CD4-positive, alpha-beta T cell treated with Interferon alpha-2 for 1 hour (primary cell): ENCODE measurements at regions not wholly inside any gene's neighbourhood (a gene's known extent, or its start where the extent isn't known, plus 50 kb on each side); places are given as distances from the start of the nearest gene placed in this dataset.
"Not testable (repeated sequence)": the region's sequence is repeated elsewhere in the genome, so short reads cannot be mapped to it uniquely, and the experiment has no call there.

ENCODE experiments used
- DNase-seq, 2 donors: peaks; one replicate each; pipeline ENCODE4 v3.0.0-alpha.2; 2020 to 2022

DNA sequence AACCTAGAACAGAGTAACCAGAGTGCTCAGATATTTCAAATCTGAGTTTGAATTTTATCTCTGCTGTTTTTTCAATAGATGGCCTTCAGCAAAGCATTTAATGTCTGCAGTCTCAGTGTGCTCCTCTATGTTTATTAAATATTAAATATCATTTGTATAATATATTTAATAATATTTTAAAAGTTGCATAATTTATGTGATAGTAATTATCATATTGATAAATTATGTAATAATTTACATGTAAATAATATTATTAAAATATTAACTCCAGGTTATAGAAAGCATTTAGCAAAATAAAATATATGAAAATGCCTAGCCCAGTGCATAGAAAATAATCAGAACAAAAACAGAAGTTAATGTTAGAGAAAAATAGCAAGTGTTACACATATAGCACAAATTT lies 930.0 kb upstream of the SLC35B3 start:
- DNase-seq: no peak

- DNase-seq: no peak
These were observed 926.4 kb upstream of the SLC35B3 start for GRCh38 chr6:9361749-9362148.

DNA sequence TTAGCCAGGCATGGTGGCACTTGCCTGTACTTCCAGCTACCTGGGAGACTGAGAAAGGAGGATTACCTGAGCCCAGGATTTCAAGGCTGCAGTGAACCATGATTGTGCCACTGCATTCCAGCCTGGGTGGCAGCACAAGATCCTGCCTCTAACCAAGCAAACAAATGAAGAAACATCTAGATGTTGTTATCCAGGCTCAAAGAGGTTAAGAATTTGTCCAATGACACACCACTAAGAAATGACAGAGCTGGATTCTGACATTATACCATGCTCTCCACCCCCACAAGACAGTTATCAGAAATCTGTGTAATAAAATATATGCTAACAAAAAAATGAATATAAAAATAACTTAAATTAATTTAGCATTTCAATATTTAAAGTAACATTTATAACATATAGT lies 925.5 kb upstream of the SLC35B3 start:
- DNase-seq: no peak

DNA sequence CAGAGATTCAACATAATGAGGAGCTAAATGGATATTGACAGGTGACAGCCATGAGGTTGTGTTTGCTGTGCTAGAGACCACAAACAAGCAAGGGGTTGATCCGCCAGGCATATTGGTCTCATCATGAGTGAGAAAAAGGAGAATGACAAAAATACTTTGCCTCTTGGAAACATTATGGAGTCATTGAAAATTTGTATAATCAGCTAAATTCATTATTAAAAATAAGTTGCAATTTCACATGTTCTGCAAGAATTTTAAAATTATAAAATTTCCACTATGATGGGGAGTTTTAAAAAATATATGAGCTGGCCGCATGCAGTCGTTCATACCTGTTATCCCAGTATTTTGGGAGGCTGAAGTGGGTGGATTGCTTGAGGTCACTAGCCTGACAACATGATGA lies 912.3 kb upstream of the SLC35B3 start:
- no peak for DNase-seq

GRCh38 chr6:9346923-9347322 lies 911.6 kb upstream of the SLC35B3 start:
- no peak for DNase-seq

DNA sequence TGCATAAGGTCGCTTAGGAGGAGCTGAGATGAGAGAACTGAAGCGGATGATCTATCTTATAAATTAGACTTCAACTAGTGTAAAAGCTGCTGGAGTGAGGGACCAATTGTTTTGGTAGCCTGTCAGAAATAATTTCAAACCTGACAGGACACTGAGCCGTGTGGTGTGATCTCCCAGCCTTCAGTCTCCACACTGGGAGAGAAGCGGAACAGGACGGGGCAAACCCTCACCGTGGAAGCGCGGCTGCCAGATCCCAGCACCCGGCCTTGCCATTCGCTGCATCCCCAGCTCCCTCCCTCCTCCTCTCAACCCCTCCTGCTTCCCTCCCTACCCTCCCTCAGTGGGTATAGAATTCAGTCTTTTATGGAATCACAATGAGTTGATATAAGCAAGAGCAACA lies 900.1 kb upstream of the SLC35B3 start:
- no peak for DNase-seq

DNA sequence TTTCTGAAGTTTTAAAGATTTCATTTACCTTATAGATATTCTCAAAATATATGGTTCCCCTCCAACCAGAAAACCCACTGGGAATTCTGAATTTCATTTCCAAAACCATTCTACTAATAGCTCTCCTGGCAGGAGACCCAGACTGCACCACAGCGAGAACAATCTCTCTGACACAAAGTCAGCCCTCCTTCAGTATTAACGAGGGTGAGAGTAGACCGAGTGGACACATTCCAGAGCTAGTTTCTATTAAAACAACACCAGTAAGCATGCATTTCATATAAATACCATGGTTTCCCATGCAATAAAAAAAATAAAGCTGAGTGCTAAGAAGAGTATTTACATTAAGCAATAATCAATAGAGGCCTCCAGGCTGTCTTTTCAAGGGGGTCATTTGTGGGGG lies 899.6 kb upstream of the SLC35B3 start:
- no peak for DNase-seq

DNA sequence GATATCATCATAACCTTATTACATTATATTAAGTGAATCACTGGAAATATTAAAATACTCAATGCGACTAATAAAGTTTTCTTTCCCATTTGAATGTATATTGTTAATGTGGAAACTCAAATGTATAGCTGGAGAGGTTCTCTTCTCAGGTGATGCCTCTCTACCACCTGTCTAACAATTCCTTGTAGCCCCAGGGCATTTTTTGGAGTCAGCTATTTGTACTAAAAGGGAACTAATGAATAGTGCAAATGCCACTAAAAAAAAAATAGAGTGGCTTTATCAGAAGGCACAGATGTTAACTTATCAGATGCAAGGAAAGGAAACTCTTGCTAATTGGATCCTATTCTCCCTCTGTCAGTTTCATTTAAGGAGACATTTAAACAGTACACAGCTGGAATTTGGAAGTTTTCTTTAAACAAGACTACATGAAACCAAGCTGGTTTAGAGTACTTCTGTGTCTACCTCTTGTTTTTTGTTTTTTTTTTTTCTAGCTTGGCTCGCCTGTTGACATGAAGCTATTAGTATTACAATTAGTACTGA lies 897.0 kb upstream of the SLC35B3 start:
- no peak for DNase-seq

DNA sequence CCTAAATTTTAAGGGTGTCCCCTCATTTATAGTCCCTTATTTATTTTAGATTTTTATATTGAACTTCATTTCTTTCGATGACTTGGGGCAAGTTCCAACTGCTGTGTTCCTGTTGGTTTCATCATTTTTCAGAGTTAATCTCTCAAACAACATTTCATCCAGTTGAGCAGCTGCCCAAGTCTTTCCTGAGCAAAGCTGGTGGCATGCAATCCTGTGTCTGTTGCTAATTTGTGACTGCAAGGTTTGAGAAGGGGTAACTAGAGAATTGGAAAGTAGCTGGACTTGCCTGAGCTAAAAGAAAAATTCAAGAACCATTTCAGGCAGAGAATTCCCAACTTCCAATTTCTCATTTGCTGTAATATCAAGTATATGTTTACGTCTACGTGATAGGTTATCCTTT lies 881.5 kb upstream of the SLC35B3 start:
- no peak for DNase-seq

DNA sequence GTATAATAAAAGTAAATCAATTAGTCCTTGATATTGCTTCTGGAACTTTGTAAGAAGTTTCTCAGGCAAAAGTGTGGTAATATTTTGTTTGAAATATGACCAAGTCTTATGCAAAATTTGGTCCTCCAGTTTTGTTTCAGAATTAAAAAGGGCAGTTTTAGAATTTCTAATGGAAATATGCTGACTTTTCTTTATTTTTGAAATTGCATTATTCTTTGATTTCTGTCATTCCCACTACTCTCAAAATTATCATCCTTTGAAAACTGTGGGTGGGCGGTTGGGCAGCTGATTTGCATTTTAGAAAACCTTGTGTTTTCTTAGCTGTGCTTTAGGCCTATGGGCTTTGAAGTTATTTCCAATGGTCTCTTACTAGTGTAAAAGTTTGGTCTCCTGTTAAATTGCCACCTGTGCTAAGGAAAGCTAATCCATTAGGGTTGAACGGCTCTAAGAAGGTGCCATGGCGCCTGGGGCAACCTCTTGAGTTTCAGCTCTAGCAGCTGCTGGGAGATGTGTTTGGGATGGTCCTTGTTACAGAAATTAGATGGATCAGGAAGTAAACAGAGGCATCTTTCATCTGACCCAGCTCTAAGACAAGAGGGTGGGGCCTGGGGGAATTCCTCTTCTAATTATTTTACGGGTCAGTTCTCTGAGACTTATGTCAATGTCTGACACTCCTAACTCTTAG lies 880.8 kb upstream of the SLC35B3 start:
- DNase-seq: no peak

- no peak for DNase-seq
These were observed 872.9 kb upstream of the SLC35B3 start for GRCh38 chr6:9308284-9308683.

DNA sequence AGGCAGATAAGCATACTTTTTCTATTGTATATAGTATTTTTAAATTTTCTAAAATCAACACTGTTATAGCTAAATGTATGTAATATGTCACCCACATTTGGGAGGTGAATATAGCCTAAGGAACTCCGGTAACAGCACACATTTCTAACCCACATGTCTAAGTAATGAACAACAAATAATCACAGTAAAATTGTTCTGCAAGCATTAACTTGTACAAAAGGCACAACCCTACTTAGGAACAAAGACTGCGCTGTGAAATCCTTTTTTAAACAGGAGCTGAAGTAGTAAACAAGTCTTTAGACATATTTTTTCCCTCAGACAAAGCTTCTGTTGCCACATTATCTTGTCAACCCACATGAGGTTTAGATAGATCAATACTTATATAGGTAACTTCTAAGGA lies 872.4 kb upstream of the SLC35B3 start:
- no peak for DNase-seq

DNA sequence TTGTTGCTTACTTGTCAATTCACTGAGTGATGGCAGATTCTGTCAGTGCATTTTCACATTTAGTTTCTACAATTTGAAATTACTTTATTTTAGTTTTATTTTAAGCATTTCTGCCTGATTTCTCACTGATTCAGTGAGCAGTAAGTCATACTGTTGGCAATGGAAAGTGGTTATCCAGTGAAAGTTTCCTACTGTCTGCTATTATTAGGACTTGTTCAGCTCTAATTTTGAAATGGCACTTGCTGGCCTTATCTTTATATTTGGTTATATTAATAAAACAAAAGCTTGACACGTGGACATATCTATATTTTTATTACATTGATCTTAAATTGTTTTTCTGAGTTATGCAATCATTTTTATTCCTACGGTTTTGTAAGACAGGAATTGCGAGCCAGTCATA lies 871.8 kb upstream of the SLC35B3 start:
- DNase-seq: no peak

GRCh38 chr6:9295644-9296043 lies 860.3 kb upstream of the SLC35B3 start:
- DNase-seq: no peak

DNA sequence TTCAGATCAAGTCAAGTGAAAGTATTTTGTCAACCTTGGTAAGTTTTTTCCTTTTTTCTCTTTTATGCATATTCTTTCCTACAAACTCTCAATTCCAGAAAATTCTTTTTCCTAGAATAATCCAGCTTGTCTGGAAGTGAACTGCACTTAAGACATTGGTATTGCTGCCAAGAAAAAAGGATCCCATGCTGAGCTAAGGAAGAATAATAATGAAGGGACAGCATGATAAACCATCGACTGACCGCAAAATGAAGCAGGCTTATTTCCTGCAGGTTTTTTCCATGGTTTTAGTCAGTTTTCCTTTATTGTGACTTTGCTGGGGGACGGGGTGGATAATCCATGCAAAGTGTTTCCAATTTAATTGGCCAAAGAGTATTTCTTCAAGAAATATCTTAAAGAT lies 857.6 kb upstream of the SLC35B3 start:
- DNase-seq: no peak

DNA sequence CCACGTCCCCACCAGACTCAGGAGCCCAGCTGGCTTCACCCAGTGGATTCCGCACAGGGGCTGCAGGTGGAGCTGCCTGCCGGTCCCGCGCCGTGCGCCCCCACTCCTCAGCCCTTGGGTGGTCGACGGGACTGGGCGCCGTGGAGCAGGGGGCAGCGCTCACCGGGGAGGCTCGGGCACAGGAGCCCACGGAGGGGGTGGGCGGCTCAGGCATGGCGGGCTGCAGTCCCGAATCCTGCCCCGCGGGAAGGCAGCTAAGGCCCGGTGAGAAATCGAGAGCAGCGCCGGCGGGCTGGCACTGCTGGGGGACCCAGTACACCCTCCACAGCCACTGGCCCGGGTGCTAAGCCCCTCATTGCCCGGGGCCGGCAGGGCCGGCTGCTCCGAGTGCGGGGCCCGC lies 855.0 kb upstream of the SLC35B3 start:
- DNase-seq: not testable (repeated sequence)

GRCh38 chr6:9272671-9273070 lies 837.3 kb upstream of the SLC35B3 start:
- DNase-seq: no peak

- no peak for DNase-seq
These were observed 831.4 kb upstream of the SLC35B3 start for GRCh38 chr6:9266741-9267140.

- no peak for DNase-seq
These were observed 821.9 kb upstream of the SLC35B3 start for GRCh38 chr6:9257215-9257614.

DNA sequence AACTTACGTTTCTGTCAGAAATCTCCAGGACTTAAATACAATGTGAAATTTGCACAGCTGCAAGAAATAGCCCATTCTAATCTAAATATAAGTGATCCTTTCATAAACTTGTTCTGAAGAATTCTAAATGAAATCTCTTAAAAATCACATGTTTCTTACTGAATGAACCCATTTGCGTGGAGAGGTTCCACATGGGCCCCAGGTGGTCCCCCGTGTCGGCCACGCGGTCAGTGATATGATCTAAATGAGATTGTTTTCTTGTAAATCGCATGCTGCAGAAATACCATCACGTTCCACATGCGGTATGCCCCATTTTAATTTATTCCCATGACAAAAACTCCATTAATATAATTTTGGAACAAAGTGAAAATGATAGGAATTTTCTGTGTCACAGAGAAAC lies 818.9 kb upstream of the SLC35B3 start:
- no peak for DNase-seq

DNA sequence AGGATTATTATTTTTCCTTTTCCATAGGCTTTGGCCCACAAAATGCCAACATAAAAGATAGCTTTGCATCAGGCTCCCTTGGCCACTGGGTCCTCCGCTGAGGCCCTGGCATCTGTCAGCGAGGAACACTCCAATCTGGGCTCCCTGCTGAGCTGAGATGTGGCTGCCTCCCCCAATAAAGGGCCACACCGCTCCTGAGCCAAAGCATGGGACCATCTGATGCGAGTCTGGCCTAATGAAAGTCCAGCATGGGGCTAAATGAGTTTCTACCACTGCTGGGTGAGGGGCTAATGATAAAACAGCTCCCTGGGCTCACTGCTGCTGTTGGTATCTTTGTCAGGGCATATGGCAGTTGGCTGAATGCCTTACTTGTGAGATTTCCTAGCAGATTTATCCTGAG lies 817.5 kb upstream of the SLC35B3 start:
- DNase-seq: no peak

- DNase-seq: no peak
These were observed 815.5 kb upstream of the SLC35B3 start for GRCh38 chr6:9250852-9251251.

DNA sequence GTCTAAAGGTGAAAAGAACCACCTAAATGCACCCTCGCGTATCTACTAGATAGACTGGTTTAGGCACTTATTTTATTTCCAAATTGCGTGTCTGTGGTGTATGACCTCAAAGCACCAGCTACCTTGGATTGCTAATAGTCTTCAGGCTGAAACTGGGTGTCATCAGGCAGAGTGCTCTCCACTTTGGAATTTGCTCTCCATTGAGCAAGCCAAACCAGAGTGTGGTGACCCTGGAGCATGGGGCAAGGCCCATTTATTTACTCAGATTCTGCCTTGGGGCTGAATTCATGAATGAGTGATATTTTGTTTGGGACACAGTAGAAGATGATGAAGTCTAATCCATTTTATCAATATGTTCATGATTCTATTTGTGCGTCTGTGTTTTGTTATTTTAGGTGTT lies 812.8 kb upstream of the SLC35B3 start:
- DNase-seq: no peak

- no peak for DNase-seq
These were observed 805.5 kb upstream of the SLC35B3 start for GRCh38 chr6:9240861-9241260.

- no peak for DNase-seq
These were observed 801.1 kb upstream of the SLC35B3 start for GRCh38 chr6:9236443-9236842.
